Calu3 (cell line): ENCODE measurements at regions not wholly inside any gene's neighbourhood (a gene's known extent, or its start where the extent isn't known, plus 50 kb on each side); places are given as distances from the start of the nearest gene placed in this dataset.
A peak's percentile ranks its signal among the peaks of the same experiment; 100 is the strongest.

Experiments
- BruUV-seq: library from RNA; stranded (reverse); fragments of 400-500 nt; replicated peaks from 2 replicates; lab custom pipeline; 2021; lab: Mats Ljungman, UMichigan
- CTCF ChIA-PET: fragments of 300-600 bp; sonication (Branson Sonifier 250); formaldehyde crosslinking; loops from one replicate; lab custom pipeline; 2022; ENCODE audit warnings: antibody characterized with exemption; lab: Charles Lee
- DNase-seq: peaks from one replicate; pipeline ENCODE4 v3.0.0; 2022
- H3K27ac Mint-ChIP-seq: one replicate; pipeline ENCODE4 v1.8.0; 2022; ENCODE audit warnings: mixed read lengths; ENCODE audit not compliant: unreplicated experiment
- H3K27me3 Mint-ChIP-seq: one replicate; pipeline ENCODE4 v1.8.0; 2022; ENCODE audit warnings: mixed read lengths; ENCODE audit not compliant: unreplicated experiment
- H3K36me3 Mint-ChIP-seq: one replicate; pipeline ENCODE4 v1.8.0; 2022; ENCODE audit warnings: mild to moderate bottlenecking, moderate library complexity, mixed read lengths; ENCODE audit not compliant: insufficient read depth, unreplicated experiment
- H3K4me1 Mint-ChIP-seq: one replicate; pipeline ENCODE4 v1.8.0; 2022; ENCODE audit warnings: mild to moderate bottlenecking, low read depth, mixed read lengths; ENCODE audit not compliant: unreplicated experiment
- H3K4me3 Mint-ChIP-seq: one replicate; pipeline ENCODE4 v1.8.0; 2022; ENCODE audit warnings: mild to moderate bottlenecking, low read depth, moderate library complexity, mixed read lengths; ENCODE audit not compliant: unreplicated experiment
- H3K9me3 Mint-ChIP-seq: one replicate; pipeline ENCODE4 v1.8.0; 2022; ENCODE audit warnings: low read depth, mixed read lengths; ENCODE audit not compliant: unreplicated experiment
- CTCF ChIP-seq: fragments of 200-600 bp; IDR thresholded peaks from one replicate; pipeline ENCODE4 v1.8.0; 2022; ENCODE audit warnings: antibody characterized with exemption; ENCODE audit not compliant: unreplicated experiment
- intact Hi-C: fragments of 100-400 bp; cut with micrococcal nuclease; formaldehyde crosslinking; loops from one replicate; pipeline ENCODE4 v1.10.0; 2022; ENCODE audit not compliant: unreplicated experiment

GRCh38 chr3:124075753-124076152 is 83.8 kb upstream of the ROPN1 start:
- H3K27me3 Mint-ChIP-seq: peaks cover 85% of the 10 kb centered on the region
- no peak for DNase-seq
- no peak overlapping the region for H3K4me3 Mint-ChIP-seq
- intact Hi-C loops: loop anchor here (5.0 kb wide), 1 partner anchor 423 kb away; no protein-coding TSS in a partner anchor
- no peak for TF ChIP-seq CTCF
- CTCF ChIA-PET: interaction anchor here (1.0 kb wide), 1 partner anchor 11 kb away, joined by 3 read pairs; no protein-coding TSS in a partner anchor
- H3K4me1 Mint-ChIP-seq: no peaks in the 10 kb centered on the region
- no peaks in the 10 kb centered on the region for H3K9me3 Mint-ChIP-seq
- no TSS peak for BruUV-seq
- no peaks in the 10 kb centered on the region for H3K36me3 Mint-ChIP-seq
- no peak overlapping the region for H3K27ac Mint-ChIP-seq

GRCh38 chr3:124076235-124076634 is 84.3 kb upstream of the ROPN1 start:
- Mint-ChIP-seq H3K9me3 (no peaks in the 10 kb centered on the region), H3K36me3 (no peaks in the 10 kb centered on the region), H3K27ac (no peak overlapping the region), H3K4me1 (no peaks in the 10 kb centered on the region), H3K4me3 (no peak overlapping the region), H3K27me3 (peaks cover 83% of the 10 kb centered on the region)
- BruUV-seq: no TSS peak
- DNase-seq: no peak
- CTCF ChIA-PET: interaction anchor here (1.0 kb wide), 1 partner anchor 11 kb away, joined by 3 read pairs; no protein-coding TSS in a partner anchor
- intact Hi-C loops: loop anchor here (5.0 kb wide), 1 partner anchor 424 kb away; no protein-coding TSS in a partner anchor
- no peak for TF ChIP-seq CTCF

GRCh38 chr3:124078953-124079911 is 87.3 kb upstream of the ROPN1 start:
- BruUV-seq: no TSS peak
- intact Hi-C loops: loop anchor here (1.0 to 5.0 kb wide), 2 partner anchors 63 to 427 kb away; no protein-coding TSS in a partner anchor
- TF ChIP-seq CTCF: no peak
- Mint-ChIP-seq H3K4me3 (no peak overlapping the region), H3K9me3 (no peaks in the 10 kb centered on the region), H3K27me3 (peaks cover 79% of the 10 kb centered on the region), H3K36me3 (no peaks in the 10 kb centered on the region), H3K4me1 (no peaks in the 10 kb centered on the region), H3K27ac (no peak overlapping the region)
- DNase-seq: peak; percentile 31
- CTCF ChIA-PET: interaction anchor here (0.7 kb wide), 1 partner anchor 389 kb away, joined by 3 read pairs; no protein-coding TSS in a partner anchor

GRCh38 chr3:124079912-124080276 is 88.0 kb upstream of the ROPN1 start:
- BruUV-seq: no TSS peak
- no peak overlapping the region for H3K4me3 Mint-ChIP-seq

More at GRCh38 chr3:124079912-124080276, 88.0 kb upstream of the ROPN1 start:
- Mint-ChIP-seq H3K9me3 (no peaks in the 10 kb centered on the region), H3K4me1 (no peaks in the 10 kb centered on the region), H3K27me3 (peaks cover 82% of the 10 kb centered on the region), H3K36me3 (no peaks in the 10 kb centered on the region), H3K27ac (no peak overlapping the region)
- intact Hi-C loops: loop anchor here (1.0 to 5.0 kb wide), 2 partner anchors 64 to 428 kb away; no protein-coding TSS in a partner anchor
- TF ChIP-seq CTCF: no peak
- no peak for DNase-seq
- CTCF ChIA-PET: interaction anchor here (0.7 kb wide), 1 partner anchor 388 kb away, joined by 3 read pairs; no protein-coding TSS in a partner anchor
